Right lobe of liver (tissue), 4 donors: ENCODE measurements at regions not wholly inside any gene's neighbourhood (a gene's known extent, or its start where the extent isn't known, plus 50 kb on each side); places are given as distances from the start of the nearest gene placed in this dataset.

ENCODE experiments used
- CTCF ChIP-seq, 4 donors: fragments of 200-600 bp in 3 of 4; fragments of 450-650 bp in 1 of 4; IDR thresholded peaks; one replicate each; pipeline versions ENCODE4 v1.5.1 to v1.8.0; 2016 to 2022; ENCODE audit warnings: antibody characterized with exemption in 4 of 4, mild to moderate bottlenecking in 2 of 4
- POLR2A ChIP-seq: fragments of 450-650 bp; IDR thresholded peaks from one replicate; pipeline ENCODE4 v1.6.1; 2017; ENCODE audit warnings: antibody characterized with exemption, mild to moderate bottlenecking
- donor health status: DM: no; HTN: no; CAD: no.
- donor health status: DM: no; HTN: no; CAD: no.
- donor health status: DM: no; HTN: yes; CAD: no.

DNA sequence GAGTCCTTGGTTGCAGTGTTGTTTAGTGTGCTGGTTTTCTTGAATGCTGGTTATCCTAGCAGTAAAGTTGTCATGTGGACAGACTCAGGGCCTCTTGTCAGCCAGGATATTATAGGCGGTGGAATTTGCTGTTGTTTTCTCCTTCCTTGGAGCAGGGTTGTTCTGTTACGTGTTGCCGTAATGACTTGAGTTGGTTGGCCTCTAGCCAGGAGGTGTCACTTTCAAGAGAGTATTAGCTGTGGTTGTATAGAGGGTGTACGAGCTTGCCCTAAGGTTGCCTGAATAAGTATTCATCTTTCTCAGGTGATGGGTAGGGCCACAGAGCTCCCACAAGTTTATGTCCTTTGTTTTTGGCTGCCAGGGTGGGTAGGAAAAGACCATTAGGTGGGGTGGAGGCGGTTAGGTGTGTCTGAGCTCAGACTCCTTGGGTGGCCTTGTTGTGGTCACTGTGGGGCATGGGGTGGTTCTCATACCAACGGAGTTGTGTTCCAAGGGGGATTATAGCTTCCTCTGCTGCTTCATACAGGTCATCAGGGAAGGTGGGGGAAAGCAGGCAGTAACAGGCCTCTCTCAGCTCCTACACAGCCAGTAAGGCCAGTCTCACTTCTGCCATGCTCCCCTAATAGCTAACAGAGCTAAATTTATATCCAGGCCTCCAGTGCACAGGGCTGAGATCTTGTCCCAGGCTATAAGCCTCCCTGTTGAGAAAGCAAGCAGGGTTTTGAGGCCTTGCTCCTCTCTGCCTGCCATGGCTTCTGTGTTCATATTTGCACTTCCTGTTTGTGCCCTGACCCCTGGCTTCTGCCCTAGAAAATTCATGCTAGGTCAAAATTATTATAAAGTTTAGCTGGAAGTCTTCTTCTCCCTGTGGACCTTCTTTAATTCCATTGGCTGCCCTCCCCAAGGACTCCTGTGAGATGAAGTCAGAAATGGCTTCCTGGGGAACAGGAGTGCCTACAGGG is 594.7 kb downstream of the RAPGEF2 start:
- TF ChIP-seq CTCF (IDR thresholded peaks at IDR 0.05), result no peak
- no peak for TF ChIP-seq POLR2A
